Liver (tissue), 8 donors: ENCODE measurements at regions not wholly inside any gene's neighbourhood (a gene's known extent, or its start where the extent isn't known, plus 50 kb on each side); places are given as distances from the start of the nearest gene placed in this dataset.

Experiments used
- DNase-seq: peaks from one replicate; pipeline ENCODE4 v3.0.0-alpha.2; 2017; ENCODE audit warnings: low spot score
- H3K27ac ChIP-seq, 2 donors: one replicate each; pipeline ENCODE4 v1.7.0; 2013; ENCODE audit warnings: inconsistent platforms in 2 of 2, low read length in 2 of 2, control low read depth in 1 of 2, low read depth in 1 of 2, mild to moderate bottlenecking in 1 of 2
- H3K27me3 ChIP-seq, 4 donors: one replicate each; pipeline versions ENCODE4 v1.6.1 to v1.7.0; 2013; ENCODE audit warnings: low read length in 3 of 4, inconsistent platforms in 1 of 4, mild to moderate bottlenecking in 1 of 4, moderate library complexity in 1 of 4; ENCODE audit not compliant: control insufficient read depth in 4 of 4, insufficient read depth in 4 of 4
- H3K36me3 ChIP-seq, 4 donors: one replicate each; pipeline versions ENCODE4 v1.6.1 to v1.7.0; 2013; ENCODE audit warnings: low read length in 3 of 4, mild to moderate bottlenecking in 3 of 4, low read depth in 1 of 4, moderate library complexity in 1 of 4; ENCODE audit not compliant: control insufficient read depth in 4 of 4, insufficient read depth in 3 of 4
- H3K4me1 ChIP-seq, 4 donors: one replicate each; pipeline versions ENCODE4 v1.6.1 to v1.7.0; 2013; ENCODE audit warnings: low read length in 3 of 4, mild to moderate bottlenecking in 3 of 4, moderate library complexity in 1 of 4; ENCODE audit not compliant: control insufficient read depth in 4 of 4, insufficient read depth in 4 of 4
- H3K4me3 ChIP-seq, 3 donors: one replicate each; pipeline versions ENCODE4 v1.6.1 to v1.7.0; 2013; ENCODE audit warnings: low read length in 3 of 3, control low read depth in 1 of 3, low read depth in 1 of 3, mild to moderate bottlenecking in 1 of 3
- H3K9ac ChIP-seq, 2 donors: one replicate each; pipeline ENCODE4 v1.7.0; 2013; ENCODE audit warnings: low read length in 2 of 2, mild to moderate bottlenecking in 2 of 2, moderate library complexity in 2 of 2, control low read depth in 1 of 2, low read depth in 1 of 2
- H3K9me3 ChIP-seq, 4 donors: one replicate each; pipeline versions ENCODE4 v1.6.1 to v1.7.0; 2013; ENCODE audit warnings: low read length in 3 of 4; ENCODE audit not compliant: control insufficient read depth in 4 of 4
- ATF3 ChIP-seq: IDR thresholded peaks from 2 replicates; pipeline ENCODE4 v1.6.1; 2016; ENCODE audit warnings: antibody characterized with exemption
- CTCF ChIP-seq: fragments of 150-350 bp; IDR thresholded peaks from 2 replicates; pipeline ENCODE4 v1.5.1; 2017; ENCODE audit warnings: improper control_type of control experiment, low read depth, low read length; ENCODE audit not compliant: missing input control
- EGR1 ChIP-seq, 2 donors: IDR thresholded peaks; 2 replicates each; pipeline ENCODE4 v1.6.1; 2016 to 2018; ENCODE audit warnings: antibody characterized with exemption in 2 of 2, low read depth in 2 of 2
- FOXA1 ChIP-seq: IDR thresholded peaks from 2 replicates; pipeline ENCODE4 v1.6.1; 2016; ENCODE audit warnings: antibody characterized with exemption
- FOXA2 ChIP-seq: IDR thresholded peaks from 2 replicates; pipeline ENCODE4 v1.6.1; 2016; ENCODE audit warnings: antibody characterized with exemption
- GABPA ChIP-seq, 2 donors: IDR thresholded peaks in 1 of 2; conservative IDR thresholded peaks in 1 of 2; 2 replicates each; pipeline ENCODE4 v1.6.1; 2016; ENCODE audit warnings: antibody characterized with exemption in 2 of 2, mild to moderate bottlenecking in 1 of 2, moderate library complexity in 1 of 2
- HNF4A ChIP-seq, 2 donors: conservative IDR thresholded peaks; 2 replicates each; pipeline ENCODE4 v1.6.1; 2016; ENCODE audit warnings: antibody characterized with exemption in 2 of 2, mild to moderate bottlenecking in 2 of 2
- HNF4G ChIP-seq: IDR thresholded peaks from 2 replicates; pipeline ENCODE4 v1.6.1; 2016; ENCODE audit warnings: antibody characterized with exemption
- JUND ChIP-seq, 2 donors: IDR thresholded peaks; 2 replicates each; pipeline ENCODE4 v1.6.1; 2016; ENCODE audit warnings: antibody characterized with exemption in 2 of 2
- NR2F2 ChIP-seq: IDR thresholded peaks from 2 replicates; pipeline ENCODE4 v1.6.1; 2016; ENCODE audit warnings: antibody characterized with exemption
- RAD21 ChIP-seq, 2 donors: IDR thresholded peaks; 2 replicates each; pipeline ENCODE4 v1.6.1; 2016; ENCODE audit warnings: antibody characterized with exemption in 2 of 2, mild to moderate bottlenecking in 2 of 2
- REST ChIP-seq: IDR thresholded peaks from 2 replicates; pipeline ENCODE4 v1.6.1; 2016; ENCODE audit warnings: antibody characterized with exemption, mild to moderate bottlenecking
- RXRA ChIP-seq, 2 donors: IDR thresholded peaks; 2 replicates each; pipeline ENCODE4 v1.6.1; 2017 to 2018; ENCODE audit warnings: antibody characterized with exemption in 2 of 2, mild to moderate bottlenecking in 1 of 2
- SP1 ChIP-seq: IDR thresholded peaks from 2 replicates; pipeline ENCODE4 v1.6.1; 2018; ENCODE audit warnings: antibody characterized with exemption, mild to moderate bottlenecking
- TAF1 ChIP-seq: conservative IDR thresholded peaks from 2 replicates; pipeline ENCODE4 v1.6.1; 2016; ENCODE audit warnings: antibody characterized with exemption, mild to moderate bottlenecking
- YY1 ChIP-seq: IDR thresholded peaks from 2 replicates; pipeline ENCODE4 v1.6.1; 2016; ENCODE audit warnings: antibody characterized with exemption, mild to moderate bottlenecking
- WGBS: extraction: QIAGEN DNeasy Blood & Tissue Kit; methylation state at CpG from one replicate; pipeline ENCODE4 v1.1.7; 2013; 5-methylcytosine and 5-hydroxymethylcytosine counted together
- TF ChIP-seq, protein P1 (sequence below): IDR thresholded peaks from 2 replicates; pipeline ENCODE4 v1.6.1; 2016; ENCODE audit warnings: antibody characterized with exemption
- TF ChIP-seq, protein P2 (sequence below): IDR thresholded peaks from 2 replicates; pipeline ENCODE4 v1.6.1; 2016; ENCODE audit warnings: antibody characterized with exemption
- donor health status: healthy.
- donor health status: healthy.
- donor health status: healthy.
- donor health status: healthy.
- donor health status: healthy.

DNA sequence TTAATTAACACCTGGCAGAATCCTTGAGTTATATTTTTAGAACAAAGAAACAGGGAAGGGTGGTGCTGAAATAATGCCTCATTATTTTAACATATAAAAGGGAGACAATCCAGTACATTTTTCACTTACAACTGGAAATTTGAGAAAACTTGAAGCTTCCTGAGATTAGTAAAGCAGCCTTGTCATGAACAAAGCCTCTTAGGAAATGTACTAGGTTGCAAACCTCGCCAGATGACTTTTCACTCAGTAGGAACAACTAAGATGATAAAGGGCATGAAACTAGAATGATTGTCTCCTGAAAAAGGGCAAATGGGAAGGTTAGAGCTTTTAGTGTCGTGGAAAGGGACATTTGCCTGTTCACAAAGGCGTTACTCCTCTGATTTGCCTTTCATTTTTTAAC is 289.6 kb downstream of the ETS1 start:
- no peak overlapping the region for H3K4me3 ChIP-seq
- H3K9ac ChIP-seq, result no peak overlapping the region
- no peak for DNase-seq
- no peaks in the 10 kb centered on the region for H3K27me3 ChIP-seq
- TF ChIP-seq ATF3 (no peak), NR2F2 (no peak), FOXA2 (no peak), HNF4A (conservative IDR thresholded peaks at IDR 0.05) (no peak), SP1 (no peak), EGR1 (IDR thresholded peaks at IDR 0.05; ENCODE audit: low read depth in 2 of 2) (no peak), REST (no peak), JUND (IDR thresholded peaks at IDR 0.05) (no peak), GABPA (IDR thresholded peaks at IDR 0.05 in 1 of 2, conservative IDR thresholded peaks at IDR 0.05 in 1 of 2) (no peak), RXRA (IDR thresholded peaks at IDR 0.05) (no peak), FOXA1 (no peak), RAD21 (IDR thresholded peaks at IDR 0.05) (no peak), YY1 (no peak), HNF4G (no peak), TAF1 (no peak), CTCF (no peak)
- TF ChIP-seq, protein P1, sequence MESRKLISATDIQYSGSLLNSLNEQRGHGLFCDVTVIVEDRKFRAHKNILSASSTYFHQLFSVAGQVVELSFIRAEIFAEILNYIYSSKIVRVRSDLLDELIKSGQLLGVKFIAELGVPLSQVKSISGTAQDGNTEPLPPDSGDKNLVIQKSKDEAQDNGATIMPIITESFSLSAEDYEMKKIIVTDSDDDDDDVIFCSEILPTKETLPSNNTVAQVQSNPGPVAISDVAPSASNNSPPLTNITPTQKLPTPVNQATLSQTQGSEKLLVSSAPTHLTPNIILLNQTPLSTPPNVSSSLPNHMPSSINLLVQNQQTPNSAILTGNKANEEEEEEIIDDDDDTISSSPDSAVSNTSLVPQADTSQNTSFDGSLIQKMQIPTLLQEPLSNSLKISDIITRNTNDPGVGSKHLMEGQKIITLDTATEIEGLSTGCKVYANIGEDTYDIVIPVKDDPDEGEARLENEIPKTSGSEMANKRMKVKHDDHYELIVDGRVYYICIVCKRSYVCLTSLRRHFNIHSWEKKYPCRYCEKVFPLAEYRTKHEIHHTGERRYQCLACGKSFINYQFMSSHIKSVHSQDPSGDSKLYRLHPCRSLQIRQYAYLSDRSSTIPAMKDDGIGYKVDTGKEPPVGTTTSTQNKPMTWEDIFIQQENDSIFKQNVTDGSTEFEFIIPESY, result no peak
- TF ChIP-seq, protein P2, sequence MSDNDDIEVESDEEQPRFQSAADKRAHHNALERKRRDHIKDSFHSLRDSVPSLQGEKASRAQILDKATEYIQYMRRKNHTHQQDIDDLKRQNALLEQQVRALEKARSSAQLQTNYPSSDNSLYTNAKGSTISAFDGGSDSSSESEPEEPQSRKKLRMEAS, result no peak
- peaks cover 0 to 3% (median 0%) of the 10 kb centered on the region in 4 donors for H3K4me1 ChIP-seq
- H3K9me3 ChIP-seq, result no peaks in the 10 kb centered on the region
- no peaks in the 10 kb centered on the region for H3K36me3 ChIP-seq
- WGBS, result 63% methylated on average over 3 of the region's 3 CpGs
- H3K27ac ChIP-seq, result no peak overlapping the region
